ENCODE measurements at regions not wholly inside any gene's neighbourhood (a gene's known extent, or its start where the extent isn't known, plus 50 kb on each side); places are given as distances from the start of the nearest gene placed in this dataset.

DNA sequence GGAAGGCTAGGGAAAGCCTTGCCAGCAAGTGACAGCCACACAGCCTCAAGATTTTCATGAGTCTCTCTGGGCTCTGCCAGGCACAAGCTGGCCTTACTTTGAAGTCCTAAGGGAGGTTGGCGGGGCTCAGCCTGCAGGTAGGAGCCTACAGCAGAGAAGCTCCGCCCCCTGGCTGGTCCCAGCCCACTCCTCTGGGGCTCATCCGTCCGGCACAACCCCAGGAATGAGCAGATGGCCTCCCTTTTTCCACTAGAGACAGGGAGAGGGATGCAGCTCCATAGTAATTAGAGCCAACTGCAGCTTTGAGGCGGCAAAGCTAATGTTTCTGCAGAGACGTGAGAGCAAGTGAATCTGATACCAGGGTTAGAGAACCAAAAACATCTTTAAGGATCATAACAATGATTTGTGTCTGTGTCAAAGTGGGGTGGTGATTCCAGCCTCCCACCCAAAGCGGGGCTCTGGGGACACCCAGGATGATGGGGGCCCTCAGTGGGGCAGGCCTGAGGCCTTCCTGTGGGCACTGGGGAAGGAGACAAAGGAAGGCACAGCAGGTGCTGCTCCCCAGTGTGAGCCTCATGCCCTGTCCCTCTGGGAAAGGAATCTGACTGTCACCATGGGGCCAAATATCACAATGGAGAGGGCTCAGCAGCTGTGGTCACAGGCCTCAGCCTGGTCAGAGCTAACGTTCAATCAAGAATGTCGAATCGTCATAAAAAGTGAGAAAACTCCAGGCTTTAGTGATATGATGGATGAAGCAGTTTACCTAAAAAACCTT, 61.5 kb downstream of the RBFOX3 start:
- no peaks in the 10 kb centered on the region for H4K20me1 ChIP-seq (replicated peaks; ENCODE audit: control insufficient read depth, extremely low read depth, insufficient read depth, low read length)
- H3K9ac ChIP-seq (replicated peaks; ENCODE audit: extremely low read depth, insufficient read depth, low read length) = no peak overlapping the region
- no peaks in the 10 kb centered on the region for H3K4me1 ChIP-seq (ENCODE audit: control insufficient read depth, extremely low read depth, insufficient read depth, low read length)
- H3K27me3 ChIP-seq (ENCODE audit: control insufficient read depth in 2 of 2, insufficient read depth in 2 of 2, low read length in 2 of 2) = no peaks in the 10 kb centered on the region
- H3K4me2 ChIP-seq (ENCODE audit: insufficient read depth, low read length) = no peak overlapping the region
- H3K36me3 ChIP-seq (ENCODE audit: control insufficient read depth in 2 of 2, extremely low read depth in 1 of 2, insufficient read depth in 2 of 2, low read length in 2 of 2) = no peaks in the 10 kb centered on the region
- no peaks in the 10 kb centered on the region for H3K79me2 ChIP-seq (ENCODE audit: control insufficient read depth, insufficient read depth, low read length)
- DNase-seq (ENCODE audit: low read depth, low spot score) = no peak
- H3K9me3 ChIP-seq (replicated peaks; ENCODE audit: control insufficient read depth, insufficient read depth, low read length) = no peaks in the 10 kb centered on the region
- no TSS peak for BruUV-seq (replicated peaks)
- intact Hi-C loops (cut with micrococcal nuclease) (no loop called here), dilution Hi-C loops (cut with MboI; ENCODE audit: extremely low pct_ligation_motif_present, low sequenced_read_pairs) (no loop called here)
- H3K4me3 ChIP-seq (replicated peaks in 1 of 3; ENCODE audit: insufficient read depth in 1 of 3, low read depth in 1 of 3, low read length in 3 of 3) = no peak overlapping the region
- ChIA-PET POLR2A (no interaction called here), CTCF (no interaction called here)
- TF ChIP-seq GATA2 (IDR thresholded peaks at IDR 0.05; ENCODE audit: insufficient read depth, insufficient read length, low read depth, low read length) (no peak), EZH2 (IDR thresholded peaks at IDR 0.05; ENCODE audit: borderline replicate concordance, low read depth, low read length, severe bottlenecking) (no peak), POLR2AphosphoS5 (IDR thresholded peaks at IDR 0.05; ENCODE audit: insufficient read depth, low read depth, low read length) (no peak), JUN (IDR thresholded peaks at IDR 0.05; ENCODE audit: borderline replicate concordance, insufficient read depth, insufficient read length, low read depth) (no peak), MYC (IDR thresholded peaks at IDR 0.05; ENCODE audit: low read depth, low read length) (no peak), FOS (IDR thresholded peaks at IDR 0.05; ENCODE audit: borderline replicate concordance, insufficient read depth, low read length) (no peak), POLR2A (IDR thresholded peaks at IDR 0.05; ENCODE audit: low read depth, low read length) (no peak)
- TF ChIP-seq, protein P1, sequence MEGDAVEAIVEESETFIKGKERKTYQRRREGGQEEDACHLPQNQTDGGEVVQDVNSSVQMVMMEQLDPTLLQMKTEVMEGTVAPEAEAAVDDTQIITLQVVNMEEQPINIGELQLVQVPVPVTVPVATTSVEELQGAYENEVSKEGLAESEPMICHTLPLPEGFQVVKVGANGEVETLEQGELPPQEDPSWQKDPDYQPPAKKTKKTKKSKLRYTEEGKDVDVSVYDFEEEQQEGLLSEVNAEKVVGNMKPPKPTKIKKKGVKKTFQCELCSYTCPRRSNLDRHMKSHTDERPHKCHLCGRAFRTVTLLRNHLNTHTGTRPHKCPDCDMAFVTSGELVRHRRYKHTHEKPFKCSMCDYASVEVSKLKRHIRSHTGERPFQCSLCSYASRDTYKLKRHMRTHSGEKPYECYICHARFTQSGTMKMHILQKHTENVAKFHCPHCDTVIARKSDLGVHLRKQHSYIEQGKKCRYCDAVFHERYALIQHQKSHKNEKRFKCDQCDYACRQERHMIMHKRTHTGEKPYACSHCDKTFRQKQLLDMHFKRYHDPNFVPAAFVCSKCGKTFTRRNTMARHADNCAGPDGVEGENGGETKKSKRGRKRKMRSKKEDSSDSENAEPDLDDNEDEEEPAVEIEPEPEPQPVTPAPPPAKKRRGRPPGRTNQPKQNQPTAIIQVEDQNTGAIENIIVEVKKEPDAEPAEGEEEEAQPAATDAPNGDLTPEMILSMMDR (IDR thresholded peaks at IDR 0.05; ENCODE audit: extremely low read depth in 1 of 2, insufficient read depth in 1 of 2, low read depth in 1 of 2, low read length in 2 of 2) = no peak
- TF ChIP-seq, protein P2, sequence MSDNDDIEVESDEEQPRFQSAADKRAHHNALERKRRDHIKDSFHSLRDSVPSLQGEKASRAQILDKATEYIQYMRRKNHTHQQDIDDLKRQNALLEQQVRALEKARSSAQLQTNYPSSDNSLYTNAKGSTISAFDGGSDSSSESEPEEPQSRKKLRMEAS (IDR thresholded peaks at IDR 0.05; ENCODE audit: insufficient read depth, insufficient read length) = no peak
- no peak overlapping the region for H2AFZ ChIP-seq (ENCODE audit: low read depth, low read length)
- no peak for FAIRE-seq
- no peak overlapping the region for H3K27ac ChIP-seq (ENCODE audit: insufficient read depth, low read depth, low read length)
- H3K9me1 ChIP-seq (replicated peaks; ENCODE audit: control insufficient read depth, extremely low read depth, insufficient read depth, low read length) = no peaks in the 10 kb centered on the region
